ENCODE measurements at regions not wholly inside any gene's neighbourhood (a gene's known extent, or its start where the extent isn't known, plus 50 kb on each side); places are given as distances from the start of the nearest gene placed in this dataset.

- Histone ChIP-seq H3K9ac (ENCODE audit: low read length) (no peak overlapping the region), H3K4me3 (ENCODE audit: insufficient read depth, low read length, poor library complexity, severe bottlenecking) (no peak overlapping the region), H3K36me3 (ENCODE audit: low read length) (no peaks in the 10 kb centered on the region), H3K79me2 (ENCODE audit: insufficient read depth, low read length) (no peaks in the 10 kb centered on the region), H3F3A (ENCODE audit: insufficient read depth) (no peaks in the 10 kb centered on the region), H2AFZ (ENCODE audit: low read depth, low read length, severe bottlenecking) (no peak overlapping the region), H3K4me2 (ENCODE audit: low read depth, low read length, poor library complexity, severe bottlenecking) (no peak overlapping the region), H3K9me3 (ENCODE audit: insufficient read depth, low read length) (no peaks in the 10 kb centered on the region), H3K9me2 (replicated peaks; ENCODE audit: insufficient read depth, low read length) (no peaks in the 10 kb centered on the region), H3K27me3 (ENCODE audit: low read length) (no peaks in the 10 kb centered on the region), H4K20me1 (ENCODE audit: low read depth, low read length) (no peaks in the 10 kb centered on the region), H3K27ac (ENCODE audit: low read depth, low read length) (no peak overlapping the region)
- no peak for TF ChIP-seq CTCF (IDR thresholded peaks at IDR 0.05; ENCODE audit: insufficient read depth, low read length, poor library complexity, severe bottlenecking)
- no peak for TF ChIP-seq EZH2phosphoT487 (conservative IDR thresholded peaks at IDR 0.05; ENCODE audit: low read length)
Measured at GRCh38 chr15:47398594-47398993, 318.7 kb upstream of the SEMA6D start.

GRCh38 chr15:47399100-47399499 lies 318.2 kb upstream of the SEMA6D start:
- no peaks in the 10 kb centered on the region for H4K20me1 ChIP-seq (ENCODE audit: low read depth, low read length)
- H3K27me3 ChIP-seq (ENCODE audit: low read length) = no peaks in the 10 kb centered on the region
- H3K36me3 ChIP-seq (ENCODE audit: low read length) = no peaks in the 10 kb centered on the region
- no peak overlapping the region for H3K4me3 ChIP-seq (ENCODE audit: insufficient read depth, low read length, poor library complexity, severe bottlenecking)
- H3K9me2 ChIP-seq (replicated peaks; ENCODE audit: insufficient read depth, low read length) = no peaks in the 10 kb centered on the region
- no peaks in the 10 kb centered on the region for H3F3A ChIP-seq (ENCODE audit: insufficient read depth)
- no peak overlapping the region for H2AFZ ChIP-seq (ENCODE audit: low read depth, low read length, severe bottlenecking)
- H3K9me3 ChIP-seq (ENCODE audit: insufficient read depth, low read length) = no peaks in the 10 kb centered on the region
- no peak overlapping the region for H3K4me2 ChIP-seq (ENCODE audit: low read depth, low read length, poor library complexity, severe bottlenecking)
- no peak for TF ChIP-seq CTCF (IDR thresholded peaks at IDR 0.05; ENCODE audit: insufficient read depth, low read length, poor library complexity, severe bottlenecking)
- TF ChIP-seq EZH2phosphoT487 (conservative IDR thresholded peaks at IDR 0.05; ENCODE audit: low read length) = no peak
- H3K9ac ChIP-seq (ENCODE audit: low read length) = no peak overlapping the region
- no peaks in the 10 kb centered on the region for H3K79me2 ChIP-seq (ENCODE audit: insufficient read depth, low read length)
- no peak overlapping the region for H3K27ac ChIP-seq (ENCODE audit: low read depth, low read length)

GRCh38 chr15:47400603-47401002 lies 316.7 kb upstream of the SEMA6D start:
- no peaks in the 10 kb centered on the region for H3K36me3 ChIP-seq (ENCODE audit: low read length)
- no peaks in the 10 kb centered on the region for H4K20me1 ChIP-seq (ENCODE audit: low read depth, low read length)
- H3K79me2 ChIP-seq (ENCODE audit: insufficient read depth, low read length) = no peaks in the 10 kb centered on the region
- H3K27me3 ChIP-seq (ENCODE audit: low read length) = no peaks in the 10 kb centered on the region
- H3K9me3 ChIP-seq (ENCODE audit: insufficient read depth, low read length) = no peaks in the 10 kb centered on the region
- TF ChIP-seq EZH2phosphoT487 (conservative IDR thresholded peaks at IDR 0.05; ENCODE audit: low read length) = no peak
- TF ChIP-seq CTCF (IDR thresholded peaks at IDR 0.05; ENCODE audit: insufficient read depth, low read length, poor library complexity, severe bottlenecking) = no peak
- no peak overlapping the region for H3K9ac ChIP-seq (ENCODE audit: low read length)
- H3F3A ChIP-seq (ENCODE audit: insufficient read depth) = no peaks in the 10 kb centered on the region
- no peak overlapping the region for H3K4me2 ChIP-seq (ENCODE audit: low read depth, low read length, poor library complexity, severe bottlenecking)
- no peak overlapping the region for H3K27ac ChIP-seq (ENCODE audit: low read depth, low read length)
- no peak overlapping the region for H2AFZ ChIP-seq (ENCODE audit: low read depth, low read length, severe bottlenecking)
- H3K9me2 ChIP-seq (replicated peaks; ENCODE audit: insufficient read depth, low read length) = no peaks in the 10 kb centered on the region
- H3K4me3 ChIP-seq (ENCODE audit: insufficient read depth, low read length, poor library complexity, severe bottlenecking) = no peak overlapping the region

Measured in SU-DHL-6 (cell line).